ENCODE measurements at regions not wholly inside any gene's neighbourhood (a gene's known extent, or its start where the extent isn't known, plus 50 kb on each side); places are given as distances from the start of the nearest gene placed in this dataset.

DNA sequence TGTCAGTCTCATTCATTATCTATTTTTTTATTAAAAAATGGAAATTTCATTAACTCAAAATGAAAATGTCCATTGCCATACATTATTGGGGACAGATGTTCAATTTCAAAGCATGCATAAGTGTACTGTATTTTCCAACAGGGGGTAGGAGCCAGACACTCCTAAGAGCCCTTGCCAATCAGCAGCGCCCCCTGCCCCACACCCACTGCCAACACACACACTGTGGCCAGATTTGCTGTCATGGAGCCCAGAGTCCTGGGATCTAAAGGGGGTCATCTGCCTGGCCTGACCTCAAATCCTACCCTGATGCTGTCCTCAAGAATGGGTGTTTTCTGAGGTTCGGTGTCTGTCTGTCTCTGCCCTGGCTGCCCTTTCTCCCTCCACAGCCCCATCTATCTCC, 162.2 kb upstream of the TWIST2 start:
- DNase-seq (ENCODE audit: low read depth) = no peak
- no peak overlapping the region for H3K4me3 ChIP-seq (replicated peaks; ENCODE audit: low read depth, low read length)
- TF ChIP-seq, protein P1, sequence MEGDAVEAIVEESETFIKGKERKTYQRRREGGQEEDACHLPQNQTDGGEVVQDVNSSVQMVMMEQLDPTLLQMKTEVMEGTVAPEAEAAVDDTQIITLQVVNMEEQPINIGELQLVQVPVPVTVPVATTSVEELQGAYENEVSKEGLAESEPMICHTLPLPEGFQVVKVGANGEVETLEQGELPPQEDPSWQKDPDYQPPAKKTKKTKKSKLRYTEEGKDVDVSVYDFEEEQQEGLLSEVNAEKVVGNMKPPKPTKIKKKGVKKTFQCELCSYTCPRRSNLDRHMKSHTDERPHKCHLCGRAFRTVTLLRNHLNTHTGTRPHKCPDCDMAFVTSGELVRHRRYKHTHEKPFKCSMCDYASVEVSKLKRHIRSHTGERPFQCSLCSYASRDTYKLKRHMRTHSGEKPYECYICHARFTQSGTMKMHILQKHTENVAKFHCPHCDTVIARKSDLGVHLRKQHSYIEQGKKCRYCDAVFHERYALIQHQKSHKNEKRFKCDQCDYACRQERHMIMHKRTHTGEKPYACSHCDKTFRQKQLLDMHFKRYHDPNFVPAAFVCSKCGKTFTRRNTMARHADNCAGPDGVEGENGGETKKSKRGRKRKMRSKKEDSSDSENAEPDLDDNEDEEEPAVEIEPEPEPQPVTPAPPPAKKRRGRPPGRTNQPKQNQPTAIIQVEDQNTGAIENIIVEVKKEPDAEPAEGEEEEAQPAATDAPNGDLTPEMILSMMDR (IDR thresholded peaks at IDR 0.05; ENCODE audit: low read length, missing control alignments) = no peak

- TF ChIP-seq, protein P1 (IDR thresholded peaks at IDR 0.05; ENCODE audit: low read length, missing control alignments) = no peak
- DNase-seq (ENCODE audit: low read depth) = no peak
- no peak overlapping the region for H3K4me3 ChIP-seq (replicated peaks; ENCODE audit: low read depth, low read length)
Measured at GRCh38 chr2:238686223-238686622, 161.7 kb upstream of the TWIST2 start.

DNA sequence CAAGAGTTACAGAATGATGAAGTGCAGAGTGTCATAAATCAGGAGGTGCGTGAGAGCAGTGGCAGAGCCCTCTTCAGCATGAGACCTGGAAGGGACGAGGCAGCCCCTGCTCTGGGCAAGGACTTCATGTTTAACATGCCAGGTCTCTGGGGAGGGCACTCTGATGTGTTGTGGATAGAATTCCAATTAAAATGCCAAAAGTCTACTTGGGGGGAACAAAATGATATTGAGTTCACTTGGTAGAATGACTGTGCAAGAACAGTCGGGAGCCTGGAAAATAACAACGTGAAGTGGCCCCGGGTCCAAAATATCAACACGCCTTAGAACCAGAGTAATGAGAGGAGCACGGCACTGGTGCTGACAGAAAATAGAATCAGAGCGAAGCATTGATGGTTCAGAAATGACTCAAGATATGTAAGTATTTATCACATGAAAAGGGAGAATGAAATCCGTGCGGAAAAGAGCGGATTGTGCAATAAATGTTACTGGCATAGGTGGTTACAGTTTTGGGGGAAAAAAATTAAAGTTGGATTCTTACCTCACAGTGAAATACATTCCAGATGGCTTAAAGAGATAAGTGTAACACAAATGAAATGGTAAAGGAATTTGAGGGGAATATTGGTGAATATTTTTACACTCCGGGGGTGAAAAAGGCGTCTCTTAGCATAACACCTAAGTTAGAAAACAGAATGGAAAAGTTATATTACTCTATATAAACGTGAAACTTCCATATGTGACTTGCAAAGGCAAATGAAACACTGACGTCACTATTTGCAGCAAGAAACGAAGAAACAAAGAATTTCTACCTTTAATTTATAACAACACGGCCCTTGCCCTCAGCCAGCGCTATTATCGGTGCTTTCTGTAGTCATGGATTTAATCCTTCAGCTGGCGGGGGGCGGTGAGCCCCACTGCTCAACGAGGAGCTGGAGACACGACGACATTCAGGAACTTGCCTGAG, 159.4 kb upstream of the TWIST2 start:
- TF ChIP-seq, protein P1 (IDR thresholded peaks at IDR 0.05; ENCODE audit: low read length, missing control alignments) = no peak
- peak; percentile 47 for DNase-seq (ENCODE audit: low read depth)
- H3K4me3 ChIP-seq (replicated peaks; ENCODE audit: low read depth, low read length) = no peak overlapping the region

- DNase-seq (ENCODE audit: low read depth) = no peak
- no peak overlapping the region for H3K4me3 ChIP-seq (replicated peaks; ENCODE audit: low read depth, low read length)
- TF ChIP-seq, protein P1 (IDR thresholded peaks at IDR 0.05; ENCODE audit: low read length, missing control alignments) = no peak
Measured at GRCh38 chr2:238689331-238689730, 158.6 kb upstream of the TWIST2 start.

DNA sequence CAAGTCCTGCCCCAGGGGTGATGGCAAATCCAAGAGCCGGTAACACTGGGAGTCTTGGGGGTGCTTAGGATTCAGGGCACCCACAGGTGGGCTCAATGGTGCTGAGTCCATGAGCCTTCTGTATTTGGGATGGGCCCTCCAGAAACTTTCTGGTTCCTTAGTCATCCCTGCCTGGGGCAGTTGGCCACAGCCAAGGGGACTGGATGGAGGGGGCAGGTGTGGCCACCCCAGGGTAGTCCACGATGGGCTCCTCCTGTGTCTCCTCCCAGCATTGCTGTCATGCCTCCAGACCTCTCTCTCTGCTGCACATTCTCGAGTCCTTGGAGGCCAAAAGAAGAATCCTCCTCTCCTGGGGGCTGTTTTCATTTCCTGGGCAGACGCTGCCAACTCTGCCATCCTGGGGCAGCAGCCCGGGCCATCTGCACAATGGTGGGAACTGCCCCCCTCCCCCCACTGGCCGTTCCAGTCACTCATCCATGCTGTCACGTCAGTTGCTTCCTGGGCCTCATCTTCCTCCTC, 158.0 kb upstream of the TWIST2 start:
- TF ChIP-seq, protein P1 (IDR thresholded peaks at IDR 0.05; ENCODE audit: low read length, missing control alignments) = no peak
- DNase-seq (ENCODE audit: low read depth) = no peak
- no peak overlapping the region for H3K4me3 ChIP-seq (replicated peaks; ENCODE audit: low read depth, low read length)

DNA sequence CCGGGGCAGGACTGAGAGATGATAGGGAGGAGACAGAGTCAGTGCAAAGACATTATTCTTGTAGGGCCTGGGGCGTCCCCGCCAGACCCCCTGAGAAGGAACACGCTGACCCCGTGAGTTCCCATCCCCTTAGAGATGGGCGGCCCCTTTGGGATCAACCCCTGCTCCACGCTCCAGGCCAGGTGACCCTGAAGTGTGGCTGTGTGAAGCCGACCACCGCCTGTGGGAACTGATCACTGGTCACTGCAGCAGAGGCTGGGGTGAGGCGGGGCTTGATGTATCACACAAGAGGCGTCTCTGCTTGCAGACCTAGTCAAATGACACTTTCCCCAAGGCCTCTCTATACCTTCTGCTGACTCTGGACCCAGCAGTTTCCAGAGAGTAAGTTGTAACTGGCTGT, 157.4 kb upstream of the TWIST2 start:
- TF ChIP-seq, protein P1 (IDR thresholded peaks at IDR 0.05; ENCODE audit: low read length, missing control alignments) = no peak
- no peak overlapping the region for H3K4me3 ChIP-seq (replicated peaks; ENCODE audit: low read depth, low read length)
- DNase-seq (ENCODE audit: low read depth) = no peak
